Keratinocyte (primary cell): ENCODE measurements at regions not wholly inside any gene's neighbourhood (a gene's known extent, or its start where the extent isn't known, plus 50 kb on each side); places are given as distances from the start of the nearest gene placed in this dataset.

ENCODE experiments used
- DNase-seq: peaks from one replicate; pipeline ENCODE4 v3.0.0-alpha.2; 2011; ENCODE audit warnings: low read depth, missing footprints, low spot score
- FAIRE-seq: peaks from 2 replicates; lab custom pipeline; 2011; peaks lifted over from hg19 to GRCh38; lab: Jason Lieb, UNC
- H2AFZ ChIP-seq: 2 replicates; pipeline ENCODE4 v1.6.0; 2012; ENCODE audit warnings: low read length, control low read depth, inconsistent platforms; ENCODE audit not compliant: control insufficient read depth
- H3K27ac ChIP-seq: 2 replicates; pipeline ENCODE4 v1.5.1; 2011; ENCODE audit warnings: low read length; ENCODE audit not compliant: control insufficient read depth, insufficient read depth
- H3K27me3 ChIP-seq: 3 replicates; pipeline ENCODE4 v1.6.0; 2011; ENCODE audit warnings: low read length; ENCODE audit not compliant: control insufficient read depth, insufficient read depth; ENCODE audit errors: extremely low read depth
- H3K36me3 ChIP-seq, 2 experiments: 2 replicates in 1 of 2; 3 replicates in 1 of 2; pipeline ENCODE4 v1.5.1; 2011; ENCODE audit warnings: low read length in 2 of 2, mild to moderate bottlenecking in 1 of 2; ENCODE audit not compliant: control insufficient read depth in 2 of 2, insufficient read depth in 2 of 2; ENCODE audit errors: extremely low read depth in 1 of 2
- H3K4me1 ChIP-seq: 3 replicates; pipeline ENCODE4 v1.5.1; 2011; ENCODE audit warnings: low read length; ENCODE audit not compliant: control insufficient read depth, insufficient read depth; ENCODE audit errors: extremely low read depth
- H3K4me2 ChIP-seq: 3 replicates; pipeline ENCODE4 v1.6.0; 2011; ENCODE audit warnings: low read depth, low read length; ENCODE audit not compliant: control insufficient read depth, insufficient read depth; ENCODE audit errors: extremely low read depth
- H3K4me3 ChIP-seq, 3 experiments: fragments of 200-600 bp in 1 of 3; sonication (generic) in 1 of 3; 2 replicates in 2 of 3; 3 replicates in 1 of 3; pipeline ENCODE4 v1.5.1; 2011 to 2016; ENCODE audit warnings: low read length in 3 of 3, mild to moderate bottlenecking in 3 of 3, control low read depth in 2 of 3, inconsistent platforms in 1 of 3, low read depth in 1 of 3, mixed read lengths in 1 of 3, mixed run types in 1 of 3, moderate library complexity in 1 of 3; ENCODE audit not compliant: control insufficient read depth in 2 of 3, insufficient read depth in 2 of 3; ENCODE audit errors: extremely low read depth in 1 of 3
- H3K79me2 ChIP-seq: 2 replicates; pipeline ENCODE4 v1.6.0; 2012; ENCODE audit warnings: low read length; ENCODE audit not compliant: control insufficient read depth, insufficient read depth
- H3K9ac ChIP-seq: 3 replicates; pipeline ENCODE4 v1.6.0; 2011; ENCODE audit warnings: low read length; ENCODE audit not compliant: control insufficient read depth, insufficient read depth; ENCODE audit errors: extremely low read depth
- H3K9me1 ChIP-seq: 3 replicates; pipeline ENCODE4 v1.6.0; 2011; ENCODE audit warnings: low read length; ENCODE audit not compliant: control insufficient read depth, insufficient read depth; ENCODE audit errors: extremely low read depth
- H3K9me3 ChIP-seq: 2 replicates; pipeline ENCODE4 v1.5.1; 2012; ENCODE audit warnings: low read depth, low read length; ENCODE audit not compliant: control insufficient read depth
- H4K20me1 ChIP-seq: 3 replicates; pipeline ENCODE4 v1.6.0; 2011; ENCODE audit warnings: low read length; ENCODE audit not compliant: control insufficient read depth, insufficient read depth; ENCODE audit errors: extremely low read depth
- EZH2 ChIP-seq: IDR thresholded peaks from one replicate; pipeline ENCODE4 v1.6.1; 2012; ENCODE audit warnings: inconsistent platforms, mild to moderate bottlenecking, low read length, moderate library complexity
- dilution Hi-C: fragments of 300-500 bp; cut with MboI; formaldehyde crosslinking; loops from one replicate; pipeline ENCODE4 v1.7.0; 2020; ENCODE audit warnings: low sequenced_read_pairs; ENCODE audit not compliant: extremely low pct_ligation_motif_present
- TF ChIP-seq, protein P1 (sequence below), 3 experiments: IDR thresholded peaks in 1 of 3; conservative IDR thresholded peaks in 1 of 3; optimal IDR thresholded peaks in 1 of 3; 2 replicates in 2 of 3; 3 replicates in 1 of 3; pipeline versions ENCODE3 to v1.5.1; 2011; ENCODE audit warnings: low read length in 3 of 3, mild to moderate bottlenecking in 3 of 3, moderate library complexity in 2 of 3, control low read depth in 1 of 3, inconsistent platforms in 1 of 3; ENCODE audit not compliant: insufficient read depth in 2 of 3; ENCODE audit errors: extremely low read depth in 1 of 3

DNA sequence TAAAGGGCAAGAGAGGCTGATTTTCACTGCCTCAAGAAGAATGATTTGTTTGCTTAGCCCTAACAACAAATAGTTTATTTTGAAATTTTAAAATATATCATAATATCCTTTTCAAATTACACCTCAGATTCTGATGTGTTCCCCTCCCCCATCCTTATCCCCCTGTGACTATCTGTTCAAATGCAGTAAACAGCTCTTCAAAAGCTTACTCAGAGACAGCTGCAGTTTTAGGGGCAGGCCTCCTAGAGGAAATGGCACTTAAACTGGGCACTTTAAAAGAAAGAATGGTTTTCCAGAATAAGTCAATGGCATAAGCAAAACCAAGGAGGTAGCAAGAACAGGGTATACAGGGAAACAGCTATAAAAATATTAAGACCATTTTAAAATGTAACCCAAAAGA lies 118.6 kb upstream of the UST start:
- Histone ChIP-seq H2AFZ (no peak overlapping the region), H3K79me2 (no peaks in the 10 kb centered on the region), H3K27me3 (peaks cover 4% of the 10 kb centered on the region), H3K9me3 (no peaks in the 10 kb centered on the region), H3K9me1 (no peaks in the 10 kb centered on the region), H3K4me3 (no peak overlapping the region), H4K20me1 (no peaks in the 10 kb centered on the region), H3K9ac (no peak overlapping the region), H3K36me3 (no peaks in the 10 kb centered on the region), H3K27ac (no peak overlapping the region), H3K4me2 (no peak overlapping the region), H3K4me1 (no peaks in the 10 kb centered on the region)
- DNase-seq (no peak), FAIRE-seq (no peak)
- dilution Hi-C loops: no loop called here
- TF ChIP-seq, protein P1, sequence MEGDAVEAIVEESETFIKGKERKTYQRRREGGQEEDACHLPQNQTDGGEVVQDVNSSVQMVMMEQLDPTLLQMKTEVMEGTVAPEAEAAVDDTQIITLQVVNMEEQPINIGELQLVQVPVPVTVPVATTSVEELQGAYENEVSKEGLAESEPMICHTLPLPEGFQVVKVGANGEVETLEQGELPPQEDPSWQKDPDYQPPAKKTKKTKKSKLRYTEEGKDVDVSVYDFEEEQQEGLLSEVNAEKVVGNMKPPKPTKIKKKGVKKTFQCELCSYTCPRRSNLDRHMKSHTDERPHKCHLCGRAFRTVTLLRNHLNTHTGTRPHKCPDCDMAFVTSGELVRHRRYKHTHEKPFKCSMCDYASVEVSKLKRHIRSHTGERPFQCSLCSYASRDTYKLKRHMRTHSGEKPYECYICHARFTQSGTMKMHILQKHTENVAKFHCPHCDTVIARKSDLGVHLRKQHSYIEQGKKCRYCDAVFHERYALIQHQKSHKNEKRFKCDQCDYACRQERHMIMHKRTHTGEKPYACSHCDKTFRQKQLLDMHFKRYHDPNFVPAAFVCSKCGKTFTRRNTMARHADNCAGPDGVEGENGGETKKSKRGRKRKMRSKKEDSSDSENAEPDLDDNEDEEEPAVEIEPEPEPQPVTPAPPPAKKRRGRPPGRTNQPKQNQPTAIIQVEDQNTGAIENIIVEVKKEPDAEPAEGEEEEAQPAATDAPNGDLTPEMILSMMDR (optimal IDR thresholded peaks at IDR 0.05 in 1 of 3, IDR thresholded peaks at IDR 0.05 in 1 of 3, conservative IDR thresholded peaks at IDR 0.05 in 1 of 3; ENCODE audit: extremely low read depth in 1 of 3, insufficient read depth in 2 of 3, low read length in 3 of 3): no peak

DNA sequence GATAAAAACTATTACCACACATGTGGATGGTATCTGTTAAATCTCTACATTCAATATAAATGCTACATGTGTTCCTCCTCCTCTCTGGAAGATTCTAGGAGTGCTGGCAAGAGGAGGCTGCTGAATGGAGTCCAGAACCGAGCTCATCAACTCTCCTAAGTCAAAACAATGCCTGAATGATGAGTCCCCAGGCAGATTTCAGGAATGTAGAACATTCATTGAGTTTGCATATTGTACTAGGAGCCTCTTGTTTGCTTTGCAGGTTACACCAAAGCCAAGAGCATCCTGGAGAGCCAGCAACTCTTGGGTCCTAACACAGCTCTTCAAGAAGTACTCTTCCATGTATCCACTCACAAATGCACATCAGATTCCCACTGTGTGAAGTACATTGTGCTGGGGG lies 117.6 kb upstream of the UST start:
- H3K27me3 ChIP-seq: peaks cover 4% of the 10 kb centered on the region
- no peak overlapping the region for H3K4me2 ChIP-seq
- DNase-seq (no peak), FAIRE-seq (no peak)
- no peak overlapping the region for H3K27ac ChIP-seq
- dilution Hi-C loops: no loop called here
- H3K79me2 ChIP-seq: no peaks in the 10 kb centered on the region
- H3K4me1 ChIP-seq: no peaks in the 10 kb centered on the region
- TF ChIP-seq, protein P1 (optimal IDR thresholded peaks at IDR 0.05 in 1 of 3, IDR thresholded peaks at IDR 0.05 in 1 of 3, conservative IDR thresholded peaks at IDR 0.05 in 1 of 3; ENCODE audit: extremely low read depth in 1 of 3, insufficient read depth in 2 of 3, low read length in 3 of 3): no peak
- TF ChIP-seq EZH2: no peak
- H4K20me1 ChIP-seq: no peaks in the 10 kb centered on the region
- H3K9ac ChIP-seq: no peak overlapping the region
- H3K9me1 ChIP-seq: no peaks in the 10 kb centered on the region
- no peaks in the 10 kb centered on the region for H3K9me3 ChIP-seq
- no peak overlapping the region for H2AFZ ChIP-seq
- no peak overlapping the region for H3K4me3 ChIP-seq
- H3K36me3 ChIP-seq: no peaks in the 10 kb centered on the region
